ENCODE measurements at regions not wholly inside any gene's neighbourhood (a gene's known extent, or its start where the extent isn't known, plus 50 kb on each side); places are given as distances from the start of the nearest gene placed in this dataset.

- Histone ChIP-seq H3K9me3 (no peaks in the 10 kb centered on the region), H3K36me3 (no peaks in the 10 kb centered on the region), H3K4me1 (no peaks in the 10 kb centered on the region), H3K4me3 (no peak overlapping the region), H3K27me3 (no peaks in the 10 kb centered on the region), H3K27ac (no peak overlapping the region)
- TF ChIP-seq, protein P1, sequence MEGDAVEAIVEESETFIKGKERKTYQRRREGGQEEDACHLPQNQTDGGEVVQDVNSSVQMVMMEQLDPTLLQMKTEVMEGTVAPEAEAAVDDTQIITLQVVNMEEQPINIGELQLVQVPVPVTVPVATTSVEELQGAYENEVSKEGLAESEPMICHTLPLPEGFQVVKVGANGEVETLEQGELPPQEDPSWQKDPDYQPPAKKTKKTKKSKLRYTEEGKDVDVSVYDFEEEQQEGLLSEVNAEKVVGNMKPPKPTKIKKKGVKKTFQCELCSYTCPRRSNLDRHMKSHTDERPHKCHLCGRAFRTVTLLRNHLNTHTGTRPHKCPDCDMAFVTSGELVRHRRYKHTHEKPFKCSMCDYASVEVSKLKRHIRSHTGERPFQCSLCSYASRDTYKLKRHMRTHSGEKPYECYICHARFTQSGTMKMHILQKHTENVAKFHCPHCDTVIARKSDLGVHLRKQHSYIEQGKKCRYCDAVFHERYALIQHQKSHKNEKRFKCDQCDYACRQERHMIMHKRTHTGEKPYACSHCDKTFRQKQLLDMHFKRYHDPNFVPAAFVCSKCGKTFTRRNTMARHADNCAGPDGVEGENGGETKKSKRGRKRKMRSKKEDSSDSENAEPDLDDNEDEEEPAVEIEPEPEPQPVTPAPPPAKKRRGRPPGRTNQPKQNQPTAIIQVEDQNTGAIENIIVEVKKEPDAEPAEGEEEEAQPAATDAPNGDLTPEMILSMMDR (IDR thresholded peaks at IDR 0.05): no peak
- TF ChIP-seq POLR2A (IDR thresholded peaks at IDR 0.05): no peak
- intact Hi-C loops (cut with DNase I): no loop called here
- WGBS (ENCODE audit: insufficient coverage, low coverage, low lambda C conversion rate, missing lambda C conversion rate): 62% methylated on average over 8 of the region's 8 CpGs
- ATAC-seq: no peak
- no peak for DNase-seq
These were observed 376.4 kb downstream of the CHSY3 start for GRCh38 chr5:130280528-130281217.

- Histone ChIP-seq H3K27ac (no peak overlapping the region), H3K4me3 (no peak overlapping the region), H3K27me3 (no peaks in the 10 kb centered on the region), H3K36me3 (no peaks in the 10 kb centered on the region), H3K4me1 (no peaks in the 10 kb centered on the region), H3K9me3 (no peaks in the 10 kb centered on the region)
- intact Hi-C loops (cut with DNase I): no loop called here
- WGBS (ENCODE audit: insufficient coverage, low coverage, low lambda C conversion rate, missing lambda C conversion rate): 57% methylated on average over 1 of the region's 1 CpG
- ATAC-seq (no peak), DNase-seq (no peak)
- TF ChIP-seq, protein P1 (IDR thresholded peaks at IDR 0.05): no peak
- no peak for TF ChIP-seq POLR2A (IDR thresholded peaks at IDR 0.05)
These were observed 375.1 kb downstream of the CHSY3 start for GRCh38 chr5:130279386-130279785.

DNA sequence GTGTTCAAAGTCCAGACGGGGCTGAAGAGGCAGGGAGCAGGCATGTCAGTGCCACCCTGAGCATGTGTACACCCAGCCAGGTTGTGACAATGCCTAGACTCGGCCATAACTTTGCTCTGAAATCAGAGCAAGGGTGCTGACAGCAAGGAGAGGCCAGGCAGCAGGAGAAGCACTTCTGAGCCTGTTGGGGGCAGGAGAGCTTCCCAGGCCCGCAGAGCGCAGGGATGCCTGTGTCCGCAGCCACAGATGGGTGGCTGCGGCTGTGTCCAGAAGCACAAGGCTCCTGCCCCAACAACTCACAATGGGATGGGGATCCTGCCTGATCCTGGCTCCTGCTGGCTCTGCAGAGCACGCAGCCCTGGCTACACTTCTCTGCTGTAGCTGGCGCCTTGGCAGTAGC is 373.9 kb downstream of the CHSY3 start:
- peak in 1 of 3 donors; percentile 40 for DNase-seq
- peak in 1 of 4 donors; percentile 13 for ATAC-seq
- H3K27me3 ChIP-seq: no peaks in the 10 kb centered on the region
- H3K4me1 ChIP-seq: no peaks in the 10 kb centered on the region
- H3K36me3 ChIP-seq: no peaks in the 10 kb centered on the region
- H3K4me3 ChIP-seq: no peak overlapping the region
- intact Hi-C loops (cut with DNase I): no loop called here
- no peaks in the 10 kb centered on the region for H3K9me3 ChIP-seq
- 60% methylated on average over 1 of the region's 8 CpGs for WGBS (ENCODE audit: insufficient coverage, low coverage, low lambda C conversion rate, missing lambda C conversion rate)
- TF ChIP-seq, protein P1 (IDR thresholded peaks at IDR 0.05): no peak
- TF ChIP-seq POLR2A (IDR thresholded peaks at IDR 0.05): no peak
- H3K27ac ChIP-seq: no peak overlapping the region

DNA sequence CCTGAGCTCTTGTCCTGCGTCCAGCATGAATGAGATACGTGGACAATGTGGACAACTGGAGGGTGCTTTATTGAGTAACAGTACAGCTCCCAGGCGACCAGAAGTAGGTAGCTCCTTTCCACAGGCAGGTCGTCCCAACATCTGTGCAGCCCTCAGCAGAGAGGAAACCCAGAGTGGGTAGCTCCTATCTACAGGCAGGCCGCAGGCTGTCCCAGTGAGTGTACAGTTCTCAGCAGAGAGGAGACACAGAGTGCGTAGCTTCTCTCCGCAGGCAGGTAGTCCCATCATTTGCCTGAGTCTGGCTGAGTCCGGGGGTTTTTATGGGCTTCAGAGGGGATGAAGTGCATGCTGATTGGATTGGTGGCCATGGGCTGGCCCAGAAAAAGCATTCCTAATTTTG is 373.3 kb downstream of the CHSY3 start:
- ATAC-seq: peak in 1 of 4 donors; percentile 21
- 60% methylated on average over 4 of the region's 8 CpGs for WGBS (ENCODE audit: insufficient coverage, low coverage, low lambda C conversion rate, missing lambda C conversion rate)
- no peak overlapping the region for H3K27ac ChIP-seq

More for the DNA sequence above, 373.3 kb downstream of the CHSY3 start:
- intact Hi-C loops (cut with DNase I): no loop called here
- Histone ChIP-seq H3K9me3 (no peaks in the 10 kb centered on the region), H3K27me3 (no peaks in the 10 kb centered on the region), H3K36me3 (no peaks in the 10 kb centered on the region), H3K4me3 (no peak overlapping the region), H3K4me1 (no peaks in the 10 kb centered on the region)
- DNase-seq: no peak
- TF ChIP-seq, protein P1 (IDR thresholded peaks at IDR 0.05): no peak
- no peak for TF ChIP-seq POLR2A (IDR thresholded peaks at IDR 0.05)

Measured in right lobe of liver (tissue), 6 donors.